Sciatic nerve (tissue), 2 donors: ENCODE measurements at regions not wholly inside any gene's neighbourhood (a gene's known extent, or its start where the extent isn't known, plus 50 kb on each side); places are given as distances from the start of the nearest gene placed in this dataset.

Experiments used
- ATAC-seq: fragments of 200-7000 bp; cut with Tn5 transposase; one replicate; pipeline ENCODE4 v1.9.1; 2020; ENCODE audit warnings: mild to moderate bottlenecking, moderate library complexity
- DNase-seq: peaks from one replicate; pipeline ENCODE4 v3.0.0-alpha.2; 2020; ENCODE audit warnings: low spot score
- intact Hi-C: fragments of 100-400 bp; cut with DNase I; formaldehyde crosslinking; loops from one replicate; pipeline ENCODE4 v1.14.2; 2022
- donor health status: DM: no; HTN: no; CAD: no.
- donor health status: DM: no; HTN: no; CAD: no.

DNA sequence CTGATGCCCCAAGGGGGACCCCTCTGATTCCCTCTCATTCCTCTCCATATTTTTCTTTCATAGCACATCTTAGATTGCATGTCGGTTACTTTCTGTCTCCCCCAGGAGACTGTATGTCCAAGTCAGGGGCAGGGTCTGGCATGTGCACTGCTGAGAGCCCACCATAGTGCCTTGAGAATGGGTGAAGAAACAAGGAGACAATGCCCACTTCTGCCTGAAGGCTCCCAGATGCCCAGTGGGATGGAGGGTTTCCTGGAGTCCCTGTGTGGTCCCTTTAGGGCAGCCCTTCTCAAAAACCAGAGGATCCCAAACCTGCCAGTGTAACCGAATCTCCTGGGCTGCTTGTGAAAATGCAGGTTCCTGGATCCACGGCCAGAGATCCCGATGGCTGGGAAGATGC is 126.5 kb upstream of the LARP1 start:
- DNase-seq = no peak
- intact Hi-C loops = no loop called here
- ATAC-seq = no peak

DNA sequence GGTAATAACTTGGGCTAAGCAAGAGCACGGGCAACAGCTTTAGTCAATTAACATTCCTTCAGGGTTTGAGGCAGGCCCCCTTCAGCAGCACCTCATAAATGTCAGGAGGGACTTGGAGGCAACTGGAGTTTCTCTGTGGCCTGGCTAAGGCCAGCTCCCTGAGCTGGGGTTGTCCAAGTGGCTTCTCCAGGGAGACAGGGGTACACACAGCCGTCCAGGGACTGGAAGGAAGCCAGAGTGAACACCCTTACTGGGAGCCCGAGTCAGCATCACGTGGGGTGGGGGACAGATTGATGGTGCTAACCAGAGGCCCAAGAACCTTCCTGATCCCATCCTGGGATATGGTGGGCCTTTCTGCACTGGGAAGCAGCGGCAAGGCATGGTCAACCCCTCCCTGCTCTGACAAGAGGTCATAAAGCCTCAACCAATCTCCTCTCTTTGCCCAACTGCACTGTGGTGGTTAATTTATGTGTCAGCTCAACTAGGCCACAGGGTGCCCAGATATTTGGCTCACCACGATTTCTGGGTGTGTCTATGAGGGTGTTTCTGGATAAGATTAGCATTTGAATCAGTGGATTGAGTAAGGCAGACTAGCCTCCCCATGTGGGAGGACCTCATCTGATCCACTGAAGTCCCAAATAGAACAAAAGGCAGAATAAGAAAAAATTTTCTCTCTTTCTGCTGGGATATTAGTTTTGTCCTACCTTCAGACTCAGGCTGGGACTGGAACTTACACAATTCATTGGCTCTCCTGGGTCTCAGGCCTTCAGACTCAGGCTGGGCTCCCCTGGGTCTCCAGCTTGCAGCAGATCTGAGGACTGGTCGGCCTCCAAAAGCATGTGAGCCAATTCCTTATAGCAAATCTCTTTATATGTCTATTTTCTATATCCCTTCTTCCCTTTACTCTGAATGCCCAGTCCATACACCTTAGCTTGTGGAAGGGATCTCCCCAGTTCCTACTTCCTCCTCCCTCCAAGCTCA is 127.2 kb upstream of the LARP1 start:
- DNase-seq = no peak
- intact Hi-C loops = loop anchor here (2.0 kb wide), 1 partner anchor 567 kb away; no protein-coding TSS in a partner anchor
- peak; percentile 24 for ATAC-seq

DNA sequence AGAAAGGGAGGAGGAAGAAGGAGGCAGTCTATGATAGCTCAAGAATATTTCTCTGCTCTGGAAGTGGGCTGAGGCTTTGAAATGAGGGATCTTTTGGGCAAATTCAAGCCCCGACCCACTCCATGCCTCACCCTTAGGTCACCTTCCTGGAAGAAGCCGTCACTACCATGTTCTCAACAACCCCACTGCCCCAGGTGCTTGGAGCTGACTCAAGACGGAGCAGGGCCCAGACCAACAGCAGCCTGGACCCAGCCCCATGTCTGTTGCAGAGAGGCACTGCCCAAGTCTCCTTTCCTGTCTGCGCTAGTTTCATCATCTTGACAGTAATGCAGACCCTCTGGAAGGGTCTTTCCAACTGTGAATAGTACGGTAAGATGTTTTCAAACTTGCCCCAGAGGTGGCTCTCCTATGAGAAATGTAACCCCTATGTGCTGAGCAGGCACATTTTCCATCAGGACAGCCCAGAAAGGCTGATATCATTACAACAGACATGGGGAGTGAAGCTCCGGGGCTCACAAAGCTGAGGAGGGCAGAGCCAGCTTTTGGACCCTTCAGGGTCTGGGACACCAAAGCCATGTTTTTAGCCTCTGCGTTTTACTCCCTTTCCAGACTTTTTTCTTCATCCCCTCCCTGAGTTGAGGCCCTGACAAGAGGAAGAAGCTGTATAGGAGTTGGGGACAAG is 128.2 kb upstream of the LARP1 start:
- intact Hi-C loops = loop anchor here (2.0 kb wide), 1 partner anchor 566 kb away; no protein-coding TSS in a partner anchor
- ATAC-seq (no peak), DNase-seq (no peak)

DNA sequence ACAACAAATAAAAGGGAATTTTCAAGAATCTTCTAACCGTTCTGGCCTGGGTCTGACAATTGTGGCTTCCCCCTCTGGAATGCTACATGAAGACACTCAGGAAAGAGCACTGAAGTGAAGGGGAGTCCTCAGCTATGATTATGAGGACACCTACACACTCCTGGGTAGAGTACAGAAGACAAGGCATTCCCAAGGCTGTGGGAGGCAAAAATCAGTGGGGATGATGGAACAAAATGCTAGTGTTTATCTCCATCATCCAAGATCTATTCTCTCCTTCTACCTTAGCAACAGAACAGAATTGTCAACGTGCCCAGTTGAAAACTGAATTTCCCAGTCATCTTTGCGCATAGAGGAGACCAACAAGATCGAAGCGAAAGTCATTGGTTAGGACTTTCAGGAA is 130.1 kb upstream of the LARP1 start:
- ATAC-seq (no peak), DNase-seq (no peak)
- intact Hi-C loops = no loop called here

DNA sequence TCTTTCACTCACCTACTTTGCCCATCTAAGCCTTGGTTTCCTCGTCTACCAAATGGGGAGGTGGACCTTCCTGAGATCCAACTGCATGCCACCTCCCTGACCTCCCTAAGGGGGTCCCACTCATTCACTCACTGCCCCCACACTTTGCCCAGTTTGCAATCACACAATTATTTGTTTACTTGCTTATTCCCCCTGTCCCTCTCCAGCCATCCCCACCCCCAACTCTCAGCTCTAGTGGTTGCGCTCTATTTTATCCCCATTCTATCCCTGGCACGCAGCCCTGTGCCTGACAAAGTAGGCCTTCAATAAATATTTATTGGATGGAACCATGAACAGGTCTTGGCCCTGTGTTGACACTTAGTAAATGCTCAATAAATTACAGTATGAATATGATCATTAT is 130.8 kb upstream of the LARP1 start:
- ATAC-seq = no peak
- intact Hi-C loops = no loop called here

DNA sequence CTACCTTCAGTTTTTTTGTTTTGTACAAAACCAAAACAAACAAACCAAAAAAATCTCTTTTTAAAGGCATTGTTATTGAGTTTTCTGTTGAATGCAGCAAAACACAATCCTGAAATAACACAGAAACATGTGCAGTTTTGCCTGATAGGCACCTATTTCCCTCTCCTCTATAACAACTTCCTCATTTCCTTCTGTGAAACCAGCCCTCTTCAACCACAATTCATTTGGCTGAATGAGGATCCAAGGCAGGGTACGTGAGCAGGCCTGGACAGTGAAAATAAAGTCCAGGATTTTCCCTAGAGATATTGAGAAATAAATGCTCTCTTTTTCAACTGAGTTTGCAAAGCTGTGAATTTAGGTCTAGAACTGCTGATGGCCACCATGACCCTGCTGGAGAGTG is 134.8 kb upstream of the LARP1 start:
- no peak for DNase-seq
- intact Hi-C loops = no loop called here
- ATAC-seq = no peak

More for the DNA sequence above, 130.8 kb upstream of the LARP1 start:
- no peak for DNase-seq

DNA sequence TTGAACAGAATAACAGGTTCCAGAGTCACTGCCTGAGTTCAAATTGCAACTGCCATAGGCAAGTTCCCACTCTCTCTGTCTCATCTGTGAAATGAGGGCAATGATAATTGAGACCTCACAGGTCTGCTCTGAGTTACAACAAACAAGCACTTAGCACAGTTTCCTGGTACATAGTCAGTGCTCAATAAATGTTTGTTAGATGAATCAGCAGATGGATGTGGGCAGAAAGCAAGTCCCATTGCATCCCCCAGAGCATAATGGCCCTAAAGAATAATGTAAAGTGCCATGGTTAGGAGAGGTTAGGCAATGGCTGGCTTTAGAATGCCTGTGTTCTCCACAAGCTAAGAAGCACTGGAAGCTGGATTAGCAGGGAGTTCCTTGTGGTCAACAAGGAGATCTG is 136.5 kb upstream of the LARP1 start:
- intact Hi-C loops = no loop called here
- ATAC-seq (no peak), DNase-seq (no peak)

DNA sequence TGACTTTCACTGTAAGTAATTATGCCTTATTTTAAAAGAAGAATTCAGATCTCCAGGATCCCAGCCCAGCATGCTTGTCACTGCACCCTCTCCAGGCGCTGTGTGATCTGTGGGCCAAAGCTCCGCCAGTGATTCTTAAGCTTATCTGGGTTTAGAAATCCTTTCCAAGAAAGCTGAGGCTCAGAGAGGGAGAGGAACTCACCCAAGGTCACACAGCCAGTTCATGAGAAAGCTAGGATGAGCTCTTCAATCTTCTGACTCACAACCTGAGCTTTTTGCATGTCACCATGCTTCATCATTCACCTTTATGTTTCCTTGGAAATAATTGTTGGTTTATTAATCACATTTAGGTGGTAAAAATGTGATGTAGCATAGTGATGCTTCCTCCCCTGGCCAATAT is 136.6 kb upstream of the HAND1 start:
- intact Hi-C loops = loop anchor here (5.0 kb wide), 1 partner anchor 147 kb away; no protein-coding TSS in a partner anchor
- ATAC-seq (no peak), DNase-seq (no peak)

DNA sequence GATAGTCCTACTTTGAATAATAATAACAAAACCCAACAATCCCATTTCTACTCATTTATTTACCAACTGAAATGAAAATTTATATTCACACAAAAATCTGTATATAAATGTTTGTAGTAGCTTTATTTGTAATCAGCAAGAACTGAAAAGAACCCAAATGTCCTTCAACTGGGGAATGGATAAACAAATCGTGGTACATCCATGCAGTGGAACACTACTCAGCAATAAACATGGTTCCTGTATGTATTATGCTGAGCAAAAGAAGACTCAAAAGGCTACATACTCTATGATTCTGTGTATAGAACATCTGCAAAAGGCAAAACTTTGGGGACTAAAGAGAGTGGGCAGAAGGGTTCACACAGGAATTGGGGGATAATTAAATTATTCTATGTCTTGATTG is 136.1 kb upstream of the HAND1 start:
- ATAC-seq (no peak), DNase-seq (no peak)
- intact Hi-C loops = loop anchor here (5.0 kb wide), 1 partner anchor 147 kb away; no protein-coding TSS in a partner anchor

DNA sequence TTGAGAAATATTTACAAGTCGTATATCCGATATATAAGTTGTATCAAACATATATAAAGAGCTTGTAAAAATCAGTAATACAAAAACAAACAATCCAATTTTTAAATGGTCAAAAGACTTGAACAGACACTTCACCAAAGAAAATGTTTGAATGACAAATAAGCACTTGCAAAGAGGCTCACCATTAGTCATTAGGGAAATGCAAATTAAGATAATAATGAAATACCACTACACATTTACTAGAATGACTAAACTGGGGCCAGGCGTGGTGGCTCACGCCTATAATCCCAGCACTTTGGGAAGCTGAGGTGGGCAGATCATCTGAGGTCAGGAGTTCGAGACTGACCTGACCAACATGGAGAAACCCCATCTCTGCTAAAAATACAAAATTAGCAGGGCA is 134.6 kb upstream of the HAND1 start:
- no peak for ATAC-seq
- intact Hi-C loops = loop anchor here (5.0 kb wide), 1 partner anchor 145 kb away; no protein-coding TSS in a partner anchor
- no peak for DNase-seq

DNA sequence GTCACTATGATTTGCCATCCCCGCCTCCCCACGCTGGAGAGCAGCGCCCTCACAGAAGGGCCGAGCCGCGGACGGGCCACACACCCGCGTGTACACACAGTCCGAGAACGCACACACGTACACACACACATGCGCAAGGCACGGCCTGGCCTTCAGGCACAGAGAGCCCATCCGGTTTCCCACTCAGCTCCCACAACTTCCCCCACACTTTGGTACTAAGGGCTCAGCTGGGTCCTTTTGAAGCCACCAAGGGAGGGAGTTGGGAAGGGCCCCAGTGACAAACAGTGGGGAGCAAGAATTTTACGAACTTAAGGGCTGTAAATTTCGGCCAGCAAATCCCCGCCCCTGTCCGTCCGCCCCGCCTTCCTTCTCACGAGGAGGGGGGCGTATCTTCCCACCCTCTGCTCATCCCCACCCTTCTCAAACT is 133.3 kb upstream of the HAND1 start:
- ATAC-seq = peak; percentile 54
- intact Hi-C loops = loop anchor here (5.0 kb wide), 1 partner anchor 144 kb away; no protein-coding TSS in a partner anchor
- DNase-seq = no peak

DNA sequence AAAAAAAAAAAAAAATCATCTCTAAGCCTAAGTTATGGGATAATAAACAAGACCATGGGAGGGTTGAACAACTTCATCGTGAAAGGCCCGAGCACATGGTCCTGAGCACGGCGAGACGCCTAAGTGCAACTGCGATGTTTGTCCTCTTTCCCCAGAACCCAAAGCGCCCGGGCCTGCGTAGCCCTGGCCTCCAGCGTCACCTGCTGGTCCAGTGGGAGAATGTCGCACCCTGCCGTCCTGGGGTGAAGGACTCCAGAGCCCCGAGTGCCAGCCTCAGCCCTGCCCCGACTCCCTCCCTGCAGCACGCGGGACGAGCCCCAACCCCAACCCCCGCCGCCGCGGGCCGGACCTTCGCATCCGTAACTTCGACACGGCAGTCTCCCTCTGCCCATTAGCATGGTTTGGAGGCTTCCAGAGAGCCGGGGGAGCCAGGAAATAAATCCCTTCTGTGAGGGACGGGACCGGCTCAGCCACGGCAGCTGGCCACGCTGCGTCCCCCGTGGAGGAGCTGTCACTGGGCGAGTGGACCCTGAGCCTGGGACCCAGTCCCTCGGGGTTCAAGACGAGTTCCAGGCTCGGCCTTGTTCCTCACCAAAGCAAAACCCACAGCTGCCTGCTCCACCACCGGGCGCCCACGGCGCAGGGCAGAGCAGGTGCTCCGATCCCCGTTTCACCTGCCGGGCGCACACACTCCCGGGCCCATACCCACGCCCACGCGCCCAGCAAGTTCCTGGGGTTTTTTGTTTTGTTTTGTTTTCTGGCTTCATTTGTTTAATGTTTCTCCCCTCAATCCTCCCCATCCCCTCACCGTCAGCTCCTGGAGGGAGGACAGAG is 132.5 kb upstream of the HAND1 start:
- ATAC-seq (peak; percentile 89), DNase-seq (peak; percentile 81)
- intact Hi-C loops = loop anchor here (5.0 kb wide), 1 partner anchor 143 kb away; no protein-coding TSS in a partner anchor

DNA sequence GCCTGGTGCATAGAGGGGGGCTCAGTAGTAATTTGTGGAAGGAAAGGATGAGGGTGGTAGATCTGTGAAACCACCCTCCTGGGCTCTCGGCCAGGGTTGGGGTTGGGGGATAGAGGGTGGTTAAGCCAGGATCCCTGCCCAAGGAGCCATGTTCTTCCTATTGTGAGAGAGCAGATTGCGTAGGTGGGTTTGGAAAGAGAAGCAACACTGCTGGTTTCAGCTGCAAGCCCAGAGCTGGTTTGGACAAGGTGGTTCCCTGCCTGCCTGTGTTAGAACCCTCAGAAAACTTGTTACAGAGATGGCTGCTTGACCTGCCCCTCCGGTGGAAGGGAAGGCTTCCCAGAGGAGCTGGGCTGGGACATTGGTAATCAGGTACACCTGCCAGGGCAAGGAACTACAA is 131.2 kb upstream of the HAND1 start:
- ATAC-seq (no peak), DNase-seq (no peak)
- intact Hi-C loops = no loop called here

DNA sequence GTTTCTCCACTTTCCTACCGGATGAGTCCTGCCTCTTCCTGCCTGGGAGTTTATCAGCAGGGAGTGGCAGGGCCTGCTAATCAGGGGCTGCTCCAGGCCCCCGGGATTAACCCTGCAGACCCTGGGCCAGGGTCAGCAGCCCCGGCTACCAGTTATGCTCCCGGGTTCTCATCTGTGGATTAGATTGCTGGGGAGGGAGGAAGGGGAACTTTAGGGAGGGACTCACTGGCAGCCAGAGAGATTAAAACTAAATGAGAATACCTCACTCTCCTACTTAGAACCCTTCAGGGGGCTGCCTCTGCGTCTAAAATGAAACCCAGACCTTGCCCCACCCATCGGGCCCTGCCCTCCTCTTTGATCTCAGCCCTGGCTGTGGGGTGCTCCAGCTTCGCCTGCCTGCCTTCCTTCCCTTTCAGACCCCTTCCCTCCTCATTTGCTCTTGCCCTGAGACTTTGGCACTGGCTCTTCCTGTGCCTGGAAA is 130.5 kb upstream of the HAND1 start:
- no peak for ATAC-seq
- no peak for DNase-seq
- intact Hi-C loops = no loop called here

DNA sequence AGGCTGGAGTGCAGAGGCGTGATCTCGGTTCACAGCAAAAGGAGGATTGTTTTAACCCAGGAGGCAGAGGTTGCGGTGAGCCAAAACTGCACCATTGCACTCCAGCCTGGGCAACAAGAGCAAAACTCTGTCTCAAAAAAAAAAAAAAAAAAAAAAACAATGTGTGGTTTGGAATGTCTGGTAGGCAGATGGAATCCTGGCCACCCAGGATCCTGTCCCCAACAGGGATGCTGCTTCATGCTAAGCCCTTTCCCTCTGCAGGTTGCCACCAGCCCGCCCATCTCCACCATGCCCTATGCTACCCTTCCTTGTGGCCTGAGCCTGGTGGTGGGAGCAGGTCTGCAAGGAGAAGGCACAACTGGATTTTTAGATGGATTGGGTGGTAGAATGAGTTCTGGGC is 129.7 kb upstream of the HAND1 start:
- intact Hi-C loops = no loop called here
- ATAC-seq (no peak), DNase-seq (no peak)

DNA sequence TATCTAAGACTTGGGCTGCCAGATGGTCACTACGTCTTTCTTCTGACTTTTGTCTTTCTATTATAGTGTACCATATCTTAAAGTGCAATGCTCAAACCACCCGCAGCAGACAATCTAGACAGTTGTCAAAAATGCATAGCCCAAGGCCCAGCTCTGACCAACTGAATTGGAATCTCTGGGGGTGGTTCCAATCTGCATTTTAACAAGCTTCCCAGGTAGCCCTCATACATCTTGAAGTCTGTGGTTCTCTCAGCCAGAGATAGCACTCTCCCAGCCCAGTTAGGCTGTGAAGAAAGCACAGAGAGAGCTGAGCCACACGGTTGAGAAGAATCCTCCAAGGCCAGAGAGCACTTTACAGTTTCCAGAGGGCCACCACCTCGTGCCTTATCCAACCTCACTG is 128.2 kb upstream of the HAND1 start:
- DNase-seq (no peak), ATAC-seq (no peak)
- intact Hi-C loops = no loop called here

DNA sequence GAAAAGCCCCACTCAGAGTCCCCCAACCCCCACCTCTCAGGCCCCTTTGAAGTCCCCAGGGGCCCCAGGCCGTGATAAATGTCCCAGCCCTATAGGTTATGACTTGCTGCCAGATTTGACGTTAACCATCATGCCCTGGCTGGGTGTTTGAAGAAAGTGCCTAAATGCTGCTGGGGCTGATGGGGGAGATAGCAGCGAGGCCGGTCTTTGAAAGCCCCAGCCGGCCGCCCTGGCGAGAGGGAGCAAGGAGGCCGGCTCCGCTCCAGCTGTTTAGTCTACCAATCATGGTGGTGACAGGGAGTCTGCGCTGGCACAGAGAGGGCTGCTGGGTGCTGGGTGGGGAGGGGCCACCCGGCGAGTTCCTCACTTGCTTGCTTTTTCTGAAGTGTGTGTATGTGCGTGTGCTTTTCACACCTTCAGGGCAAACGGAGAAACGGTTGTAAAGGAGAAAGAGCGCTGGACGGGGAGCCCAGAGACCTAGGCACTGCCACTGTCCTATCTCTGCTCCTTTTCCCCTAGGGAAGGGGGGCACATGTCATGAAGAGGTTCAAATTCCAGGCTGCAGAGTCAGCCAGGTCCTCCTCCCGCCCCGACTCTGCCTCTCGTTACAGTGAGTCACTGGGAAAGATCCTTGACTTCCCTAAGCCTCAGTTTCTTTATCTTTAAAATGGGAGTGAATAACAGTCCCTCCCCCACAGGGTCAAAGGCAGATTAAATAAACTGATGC is 126.1 kb upstream of the HAND1 start:
- DNase-seq (no peak), ATAC-seq (no peak)
- intact Hi-C loops = no loop called here

DNA sequence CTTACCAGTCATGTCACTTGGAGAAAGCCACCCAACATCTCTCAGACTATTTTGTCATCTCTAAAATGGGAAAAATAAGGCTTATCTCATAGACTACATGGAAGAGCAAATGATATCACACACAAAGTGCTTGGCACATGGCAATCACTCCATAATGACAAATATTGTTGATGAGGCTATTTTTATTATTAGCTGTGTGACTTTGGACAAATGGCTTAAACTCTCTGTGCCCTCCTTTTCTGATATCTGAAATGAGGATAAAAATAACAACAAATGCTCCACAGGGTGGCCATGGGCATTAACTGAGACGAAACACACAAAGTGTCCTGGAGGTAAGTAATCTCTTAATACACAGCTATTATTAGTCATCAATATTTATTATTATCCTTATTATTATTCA is 125.5 kb upstream of the HAND1 start:
- intact Hi-C loops = no loop called here
- no peak for ATAC-seq
- DNase-seq = no peak
